Dedifferentiated amniotic fluid mesenchymal stem cell (primary cell): ENCODE measurements at regions not wholly inside any gene's neighbourhood (a gene's known extent, or its start where the extent isn't known, plus 50 kb on each side); places are given as distances from the start of the nearest gene placed in this dataset.
"Not testable (repeated sequence)": the region's sequence is repeated elsewhere in the genome, so short reads cannot be mapped to it uniquely, and the experiment has no call there.

Experiments used
- DNase-seq: peaks from one replicate; pipeline ENCODE4 v3.0.0-alpha.2; 2016; ENCODE audit errors: extremely low spot score

- DNase-seq, result not testable (repeated sequence)
Measured at GRCh38 chr1:229151412-229151811, 119.5 kb upstream of the RAB4A start.

GRCh38 chr1:229152311-229152710 lies 118.6 kb upstream of the RAB4A start:
- DNase-seq, result no peak

- DNase-seq, result no peak
Measured at GRCh38 chr1:229153955-229154548, 116.9 kb upstream of the RAB4A start.

- no peak for DNase-seq
Measured at GRCh38 chr1:229154811-229155210, 116.1 kb upstream of the RAB4A start.

- DNase-seq, result no peak
Measured at GRCh38 chr1:229155472-229155871, 115.4 kb upstream of the RAB4A start.

- DNase-seq, result no peak
Measured at GRCh38 chr1:229156872-229157271, 114.0 kb upstream of the RAB4A start.

- DNase-seq, result no peak
Measured at GRCh38 chr1:229157480-229157879, 113.4 kb upstream of the RAB4A start.

GRCh38 chr1:229158341-229158921 lies 112.5 kb upstream of the RAB4A start:
- no peak for DNase-seq

GRCh38 chr1:229158927-229159326 lies 112.0 kb upstream of the RAB4A start:
- no peak for DNase-seq

- no peak for DNase-seq
Measured at GRCh38 chr1:229159668-229160544, 111.0 kb upstream of the RAB4A start.

GRCh38 chr1:229161740-229162139 lies 109.2 kb upstream of the RAB4A start:
- no peak for DNase-seq

GRCh38 chr1:229162825-229163515 lies 107.9 kb upstream of the RAB4A start:
- DNase-seq, result no peak

- no peak for DNase-seq
Measured at GRCh38 chr1:229164348-229164747, 106.6 kb upstream of the RAB4A start.

GRCh38 chr1:229164836-229165735 lies 105.8 kb upstream of the RAB4A start:
- no peak for DNase-seq

- no peak for DNase-seq
Measured at GRCh38 chr1:229167318-229167717, 103.6 kb upstream of the RAB4A start.

GRCh38 chr1:229169399-229169798 lies 101.5 kb upstream of the RAB4A start:
- no peak for DNase-seq

GRCh38 chr1:229170274-229170673 lies 100.6 kb upstream of the RAB4A start:
- no peak for DNase-seq

- no peak for DNase-seq
Measured at GRCh38 chr1:229170778-229171505, 100.0 kb upstream of the RAB4A start.

GRCh38 chr1:229171934-229172333 lies 99.0 kb upstream of the RAB4A start:
- no peak for DNase-seq
